IMR-90 (cell line): ENCODE measurements at regions not wholly inside any gene's neighbourhood (a gene's known extent, or its start where the extent isn't known, plus 50 kb on each side); places are given as distances from the start of the nearest gene placed in this dataset.

Experiments used
- ATAC-seq: fragments of 200-7000 bp; cut with Tn5 transposase; 2 replicates; pipeline ENCODE4 v1.9.1; 2020; ENCODE audit warnings: low read depth, mild to moderate bottlenecking, moderate library complexity
- BruUV-seq: library from RNA; stranded (reverse); fragments of 400-500 nt; replicated peaks from 2 replicates; lab custom pipeline; 2021; lab: Mats Ljungman, UMichigan
- CTCF ChIA-PET: fragments of 300-600 bp; formaldehyde crosslinking; extraction: SDS; loops from one replicate; lab custom pipeline; 2021; ENCODE audit warnings: antibody characterized with exemption; lab: Yijun Ruan, JAX
- POLR2A ChIA-PET: fragments of 300-600 bp; sonication (Branson Sonifier 250); formaldehyde crosslinking; loops from one replicate; lab custom pipeline; 2022; ENCODE audit warnings: antibody characterized with exemption; ENCODE audit not compliant: unreplicated experiment; lab: Charles Lee
- DNase-seq: peaks from one replicate; pipeline ENCODE4 v3.0.0; 2013
- H2AFZ ChIP-seq: replicated peaks from 2 replicates; pipeline ENCODE3; 2013; ENCODE audit warnings: low read length, mild to moderate bottlenecking; ENCODE audit not compliant: poor library complexity
- H2AK5ac ChIP-seq: 2 replicates; pipeline ENCODE4 v1.6.1; 2013; ENCODE audit warnings: low read depth, low read length, inconsistent platforms
- H2AK9ac ChIP-seq: replicated peaks from 2 replicates; pipeline ENCODE3; 2013; ENCODE audit warnings: mild to moderate bottlenecking, low read depth, low read length, moderate library complexity; ENCODE audit not compliant: poor library complexity
- H2BK120ac ChIP-seq: 2 replicates; pipeline ENCODE4 v1.6.1; 2013; ENCODE audit warnings: low read depth, low read length, inconsistent platforms
- H2BK15ac ChIP-seq: 3 replicates; pipeline ENCODE4 v1.6.1; 2013; ENCODE audit warnings: low read depth, low read length, inconsistent platforms
- H2BK20ac ChIP-seq: 2 replicates; pipeline ENCODE4 v1.6.1; 2013; ENCODE audit warnings: low read depth, mild to moderate bottlenecking, inconsistent platforms, low read length, moderate library complexity
- H2BK5ac ChIP-seq: 2 replicates; pipeline ENCODE4 v1.6.1; 2013; ENCODE audit warnings: mild to moderate bottlenecking, low read depth, low read length, inconsistent platforms; ENCODE audit not compliant: poor library complexity, severe bottlenecking
- H3K14ac ChIP-seq: replicated peaks from 2 replicates; pipeline ENCODE4 v1.6.1; 2013; ENCODE audit warnings: low read depth, low read length, inconsistent platforms
- H3K18ac ChIP-seq: 2 replicates; pipeline ENCODE4 v1.6.1; 2013; ENCODE audit warnings: low read depth, low read length, control low read depth
- H3K23ac ChIP-seq: 2 replicates; pipeline ENCODE4 v1.6.1; 2013; ENCODE audit warnings: low read depth, low read length, inconsistent platforms
- H3K27ac ChIP-seq: 2 replicates; pipeline ENCODE4 v1.5.1; 2013; ENCODE audit warnings: mild to moderate bottlenecking, control low read depth, low read length; ENCODE audit not compliant: insufficient read depth
- H3K27me3 ChIP-seq: 2 replicates; pipeline ENCODE4 v1.6.1; 2013; ENCODE audit warnings: low read length; ENCODE audit not compliant: control insufficient read depth, insufficient read depth
- H3K36me3 ChIP-seq: 2 replicates; pipeline ENCODE4 v1.6.1; 2013; ENCODE audit warnings: low read length, mixed read lengths; ENCODE audit not compliant: control insufficient read depth, insufficient read depth
- H3K4ac ChIP-seq: 2 replicates; pipeline ENCODE4 v1.6.1; 2013; ENCODE audit warnings: low read depth, low read length, inconsistent platforms
- H3K4me1 ChIP-seq: 2 replicates; pipeline ENCODE4 v1.6.1; 2013; ENCODE audit warnings: low read length, mixed read lengths; ENCODE audit not compliant: control insufficient read depth, insufficient read depth
- H3K4me2 ChIP-seq: 2 replicates; pipeline ENCODE4 v1.6.1; 2013; ENCODE audit warnings: low read depth, mild to moderate bottlenecking, control low read depth, low read length, moderate library complexity
- H3K4me3 ChIP-seq: 2 replicates; pipeline ENCODE4 v1.5.1; 2013; ENCODE audit warnings: low read depth, mild to moderate bottlenecking, control low read depth, low read length, moderate library complexity; ENCODE audit not compliant: insufficient read depth
- H3K56ac ChIP-seq: 2 replicates; pipeline ENCODE4 v1.6.1; 2013; ENCODE audit warnings: low read length, inconsistent platforms; ENCODE audit not compliant: insufficient read depth; ENCODE audit errors: extremely low read depth
- H3K79me1 ChIP-seq, 2 experiments: 2 replicates each; pipeline ENCODE4 v1.6.1; 2013; ENCODE audit warnings: low read length in 2 of 2, inconsistent platforms in 1 of 2, low read depth in 1 of 2
- H3K9ac ChIP-seq: 2 replicates; pipeline ENCODE4 v1.6.1; 2013; ENCODE audit warnings: low read depth, low read length, control low read depth
- H3K9me1 ChIP-seq: 2 replicates; pipeline ENCODE4 v1.6.1; 2013; ENCODE audit warnings: low read length, inconsistent platforms; ENCODE audit not compliant: insufficient read depth
- H3K9me3 ChIP-seq: 2 replicates; pipeline ENCODE4 v1.6.1; 2013; ENCODE audit warnings: low read length; ENCODE audit not compliant: control insufficient read depth, insufficient read depth
- H4K20me1 ChIP-seq: 2 replicates; pipeline ENCODE4 v1.6.1; 2013; ENCODE audit warnings: low read length, inconsistent platforms; ENCODE audit not compliant: insufficient read depth
- H4K5ac ChIP-seq: 2 replicates; pipeline ENCODE4 v1.6.1; 2013; ENCODE audit warnings: mild to moderate bottlenecking, low read depth, low read length, control low read depth
- H4K8ac ChIP-seq, 2 experiments: 2 replicates each; pipeline ENCODE4 v1.6.1; 2013; ENCODE audit warnings: low read depth in 2 of 2, low read length in 2 of 2, control low read depth in 1 of 2, inconsistent platforms in 1 of 2
- H4K91ac ChIP-seq: 2 replicates; pipeline ENCODE4 v1.6.1; 2013; ENCODE audit warnings: low read depth, low read length, inconsistent platforms; ENCODE audit not compliant: insufficient read depth
- BHLHE40 ChIP-seq: fragments of 150-350 bp; IDR thresholded peaks from 2 replicates; pipeline ENCODE4 v1.6.1; 2016; ENCODE audit warnings: mild to moderate bottlenecking, low read depth, low read length
- CEBPB ChIP-seq: IDR thresholded peaks from 2 replicates; pipeline ENCODE4 v1.6.1; 2012; ENCODE audit warnings: low read depth, low read length, improper control_type of control experiment
- CHD1 ChIP-seq: IDR thresholded peaks from 2 replicates; pipeline ENCODE4 v1.6.1; 2012; ENCODE audit warnings: low read depth, low read length, improper control_type of control experiment
- FOS ChIP-seq: fragments of 150-350 bp; IDR thresholded peaks from 2 replicates; pipeline ENCODE4 v1.6.1; 2016; ENCODE audit warnings: low read depth, low read length
- MAFK ChIP-seq: IDR thresholded peaks from 2 replicates; pipeline ENCODE4 v1.6.1; 2012; ENCODE audit warnings: low read depth, low read length, improper control_type of control experiment
- MAZ ChIP-seq: IDR thresholded peaks from 2 replicates; pipeline ENCODE4 v1.6.1; 2012; ENCODE audit warnings: low read depth, mild to moderate bottlenecking, low read length, improper control_type of control experiment, moderate library complexity, borderline replicate concordance
- MXI1 ChIP-seq: IDR thresholded peaks from 2 replicates; pipeline ENCODE4 v1.6.1; 2012; ENCODE audit warnings: low read depth, mild to moderate bottlenecking, low read length, moderate library complexity, borderline replicate concordance
- NFE2L2 ChIP-seq: fragments of 150-350 bp; IDR thresholded peaks from 2 replicates; pipeline ENCODE4 v1.6.1; 2016; ENCODE audit warnings: low read depth, mild to moderate bottlenecking, low read length
- POLR2A ChIP-seq: IDR thresholded peaks from 2 replicates; pipeline ENCODE4 v1.6.1; 2012; ENCODE audit warnings: mild to moderate bottlenecking, low read depth, low read length
- RAD21 ChIP-seq: IDR thresholded peaks from 2 replicates; pipeline ENCODE4 v1.6.1; 2012; ENCODE audit warnings: low read length, improper control_type of control experiment
- RCOR1 ChIP-seq: IDR thresholded peaks from 2 replicates; pipeline ENCODE4 v1.6.1; 2012; ENCODE audit warnings: mild to moderate bottlenecking, low read length, improper control_type of control experiment; ENCODE audit not compliant: insufficient replicate concordance
- RFX5 ChIP-seq: IDR thresholded peaks from 2 replicates; pipeline ENCODE4 v1.8.0; 2012; ENCODE audit warnings: low read depth, mild to moderate bottlenecking, low read length, moderate library complexity
- SMC3 ChIP-seq: fragments of 150-350 bp; IDR thresholded peaks from 2 replicates; pipeline ENCODE4 v1.6.1; 2016; ENCODE audit warnings: low read depth, mild to moderate bottlenecking, antibody characterized with exemption, low read length, moderate library complexity
- WGBS, 2 experiments: methylation state at CpG; one replicate each; pipeline versions ENCODE4 v1.1.5 to v1.1.7; 2013; ENCODE audit warnings: missing lambda C conversion rate in 2 of 2; ENCODE audit not compliant: insufficient read length in 1 of 2; ENCODE audit errors: extremely low coverage in 2 of 2; 5-methylcytosine and 5-hydroxymethylcytosine counted together
- dilution Hi-C: fragments of 300-500 bp; cut with HindIII; formaldehyde crosslinking; loops from one replicate; pipeline ENCODE4 v1.14.3; 2018; ENCODE audit warnings: low sequenced_read_pairs; ENCODE audit not compliant: unreplicated experiment
- in situ Hi-C: fragments of 300-500 bp; cut with MboI; formaldehyde crosslinking; loops from 3 replicates; pipeline ENCODE4 v1.14.3; 2019; ENCODE audit warnings: low sequenced_read_pairs, inconsistent platforms, mixed read lengths
- intact Hi-C: fragments of 100-400 bp; cut with micrococcal nuclease; formaldehyde crosslinking; loops from 2 replicates; pipeline ENCODE4 v1.10.0; 2022
- TF ChIP-seq, protein P1 (sequence below): fragments of 150-350 bp; IDR thresholded peaks from 2 replicates; pipeline ENCODE4 v1.6.1; 2017; ENCODE audit warnings: mild to moderate bottlenecking, antibody characterized with exemption, low read length, low read depth
- TF ChIP-seq, protein P2 (sequence below): conservative IDR thresholded peaks from 2 replicates; pipeline ENCODE4 v1.5.1; 2012; ENCODE audit warnings: mild to moderate bottlenecking, low read depth, low read length, improper control_type of control experiment

DNA sequence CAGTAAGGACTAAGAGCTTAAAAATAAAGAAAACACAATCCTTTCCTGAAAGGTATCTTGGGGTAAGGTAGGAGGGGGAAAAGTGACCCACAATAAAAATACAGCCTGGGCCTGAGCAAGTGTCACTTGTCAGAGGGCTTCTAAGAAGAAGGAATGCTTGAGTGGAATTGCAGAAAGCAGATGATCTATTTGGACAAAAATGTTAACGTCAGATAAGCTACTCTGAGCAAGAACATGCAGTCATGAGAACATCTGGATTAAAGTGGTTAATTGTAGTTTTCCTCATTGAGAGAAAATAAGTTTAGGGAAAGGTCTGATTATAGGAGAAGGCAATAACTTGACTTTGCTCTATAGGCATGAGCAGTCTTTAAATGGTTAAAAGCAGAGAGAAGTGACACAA, 581.9 kb downstream of the HTR1B start:
- Histone ChIP-seq H3K36me3 (no peaks in the 10 kb centered on the region), H2BK15ac (no peak overlapping the region), H3K14ac (no peak overlapping the region), H2BK20ac (no peak overlapping the region), H3K9ac (no peak overlapping the region), H3K9me3 (no peaks in the 10 kb centered on the region), H3K4me2 (no peak overlapping the region), H3K23ac (no peak overlapping the region), H3K9me1 (no peaks in the 10 kb centered on the region), H3K4me3 (no peak overlapping the region), H3K18ac (no peak overlapping the region), H3K56ac (no peak overlapping the region), H3K27me3 (no peaks in the 10 kb centered on the region), H3K79me1 (no peaks in the 10 kb centered on the region), H3K4ac (no peak overlapping the region), H4K5ac (no peak overlapping the region), H2AFZ (no peak overlapping the region), H2AK9ac (no peak overlapping the region), H4K91ac (no peak overlapping the region), H2BK120ac (no peak overlapping the region), H3K4me1 (no peaks in the 10 kb centered on the region), H4K20me1 (no peaks in the 10 kb centered on the region), H2AK5ac (no peak overlapping the region), H3K27ac (no peak overlapping the region), H4K8ac (no peak overlapping the region), H2BK5ac (no peak overlapping the region)
- in situ Hi-C loops (no loop called here), dilution Hi-C loops (no loop called here), intact Hi-C loops (no loop called here)
- BruUV-seq, result no TSS peak
- ChIA-PET POLR2A (no interaction called here), CTCF (no interaction called here)
- 40% methylated on average over 1 of the region's 1 CpG; no CpG with 5 or more reads in 1 of the 2 experiments for WGBS, 2 experiments
- TF ChIP-seq NFE2L2, result no peak
- TF ChIP-seq BHLHE40, result no peak
- TF ChIP-seq RAD21, result no peak
- no peak for TF ChIP-seq RFX5
- no peak for TF ChIP-seq MAZ
- no peak for TF ChIP-seq CHD1
- no peak for TF ChIP-seq RCOR1
- TF ChIP-seq SMC3, result no peak
- TF ChIP-seq, protein P1, sequence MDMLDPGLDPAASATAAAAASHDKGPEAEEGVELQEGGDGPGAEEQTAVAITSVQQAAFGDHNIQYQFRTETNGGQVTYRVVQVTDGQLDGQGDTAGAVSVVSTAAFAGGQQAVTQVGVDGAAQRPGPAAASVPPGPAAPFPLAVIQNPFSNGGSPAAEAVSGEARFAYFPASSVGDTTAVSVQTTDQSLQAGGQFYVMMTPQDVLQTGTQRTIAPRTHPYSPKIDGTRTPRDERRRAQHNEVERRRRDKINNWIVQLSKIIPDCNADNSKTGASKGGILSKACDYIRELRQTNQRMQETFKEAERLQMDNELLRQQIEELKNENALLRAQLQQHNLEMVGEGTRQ, result no peak
- no peak for TF ChIP-seq MAFK
- TF ChIP-seq MXI1, result no peak
- no peak for TF ChIP-seq POLR2A
- no peak for TF ChIP-seq CEBPB
- TF ChIP-seq, protein P2, sequence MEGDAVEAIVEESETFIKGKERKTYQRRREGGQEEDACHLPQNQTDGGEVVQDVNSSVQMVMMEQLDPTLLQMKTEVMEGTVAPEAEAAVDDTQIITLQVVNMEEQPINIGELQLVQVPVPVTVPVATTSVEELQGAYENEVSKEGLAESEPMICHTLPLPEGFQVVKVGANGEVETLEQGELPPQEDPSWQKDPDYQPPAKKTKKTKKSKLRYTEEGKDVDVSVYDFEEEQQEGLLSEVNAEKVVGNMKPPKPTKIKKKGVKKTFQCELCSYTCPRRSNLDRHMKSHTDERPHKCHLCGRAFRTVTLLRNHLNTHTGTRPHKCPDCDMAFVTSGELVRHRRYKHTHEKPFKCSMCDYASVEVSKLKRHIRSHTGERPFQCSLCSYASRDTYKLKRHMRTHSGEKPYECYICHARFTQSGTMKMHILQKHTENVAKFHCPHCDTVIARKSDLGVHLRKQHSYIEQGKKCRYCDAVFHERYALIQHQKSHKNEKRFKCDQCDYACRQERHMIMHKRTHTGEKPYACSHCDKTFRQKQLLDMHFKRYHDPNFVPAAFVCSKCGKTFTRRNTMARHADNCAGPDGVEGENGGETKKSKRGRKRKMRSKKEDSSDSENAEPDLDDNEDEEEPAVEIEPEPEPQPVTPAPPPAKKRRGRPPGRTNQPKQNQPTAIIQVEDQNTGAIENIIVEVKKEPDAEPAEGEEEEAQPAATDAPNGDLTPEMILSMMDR, result no peak
- no peak for TF ChIP-seq FOS
- DNase-seq (peak; percentile 38), ATAC-seq (no peak)
